SK-N-SH treated with all-trans-retinoic acid at 6 μM for 48 hours (cell line): ENCODE measurements at regions not wholly inside any gene's neighbourhood (a gene's known extent, or its start where the extent isn't known, plus 50 kb on each side); places are given as distances from the start of the nearest gene placed in this dataset.

Experiments
- ARNTL ChIP-seq: fragments of 450-650 bp; formaldehyde crosslinking; IDR thresholded peaks from 2 replicates; pipeline ENCODE4 v1.5.0; 2020; ENCODE audit warnings: low read depth, mild to moderate bottlenecking, moderate library complexity, borderline replicate concordance
- BACH2 ChIP-seq: fragments of 250-450 bp; sonication (Bioruptor Pico); IDR thresholded peaks from 2 replicates; pipeline ENCODE4 v1.9.0; 2021; ENCODE audit warnings: mild to moderate bottlenecking, borderline replicate concordance
- CSDC2 ChIP-seq: fragments of 250-450 bp; sonication (Bioruptor Pico); IDR thresholded peaks from 2 replicates; pipeline ENCODE4 v1.5.0; 2020; ENCODE audit warnings: mild to moderate bottlenecking, moderate library complexity
- CSRNP3 ChIP-seq: fragments of 250-450 bp; sonication (Bioruptor Pico); IDR thresholded peaks from 2 replicates; pipeline ENCODE4 v1.5.1; 2021; ENCODE audit warnings: mild to moderate bottlenecking, moderate library complexity
- GLIS3 ChIP-seq: fragments of 250-450 bp; sonication (Bioruptor Pico); IDR thresholded peaks from 2 replicates; pipeline ENCODE4 v1.5.0; 2020; ENCODE audit warnings: mild to moderate bottlenecking, moderate library complexity
- ISL1 ChIP-seq: fragments of 250-450 bp; sonication (Bioruptor Pico); IDR thresholded peaks from 2 replicates; pipeline ENCODE4 v2.1.2; 2022; ENCODE audit warnings: mild to moderate bottlenecking, moderate library complexity
- OSR1 ChIP-seq: fragments of 250-450 bp; sonication (Bioruptor Pico); IDR thresholded peaks from 2 replicates; pipeline ENCODE4 v1.8.0; 2022; ENCODE audit warnings: moderate library complexity, mild to moderate bottlenecking, inconsistent platforms
- PATZ1 ChIP-seq: fragments of 250-450 bp; sonication (Bioruptor Pico); IDR thresholded peaks from 2 replicates; pipeline ENCODE4 v1.8.0; 2020; ENCODE audit warnings: mild to moderate bottlenecking, moderate library complexity, borderline replicate concordance
- PPARA ChIP-seq: fragments of 250-450 bp; sonication (Bioruptor Pico); IDR thresholded peaks from 2 replicates; pipeline ENCODE4 v1.5.0; 2020; ENCODE audit warnings: mild to moderate bottlenecking, borderline replicate concordance
- RARB ChIP-seq: fragments of 250-450 bp; sonication (Bioruptor Pico); IDR thresholded peaks from 2 replicates; pipeline ENCODE4 v1.8.0; 2021; ENCODE audit warnings: mild to moderate bottlenecking, moderate library complexity
- TOX ChIP-seq: fragments of 250-450 bp; sonication (Bioruptor Pico); IDR thresholded peaks from 2 replicates; pipeline ENCODE4 v1.8.0; 2021; ENCODE audit warnings: mild to moderate bottlenecking, moderate library complexity, borderline replicate concordance
- ZFP3 ChIP-seq: fragments of 250-450 bp; sonication (Bioruptor Pico); IDR thresholded peaks from 2 replicates; pipeline ENCODE4 v1.5.0; 2020; ENCODE audit warnings: mild to moderate bottlenecking, moderate library complexity
- ZNF565 ChIP-seq: fragments of 450-650 bp; formaldehyde crosslinking; conservative IDR thresholded peaks from 2 replicates; pipeline ENCODE4 v1.5.0; 2020; ENCODE audit warnings: low read depth, mild to moderate bottlenecking, moderate library complexity
- TF ChIP-seq, protein P1 (sequence below): fragments of 250-450 bp; sonication (Bioruptor Pico); IDR thresholded peaks from 2 replicates; pipeline ENCODE4 v1.5.1; 2020; ENCODE audit warnings: low read depth, mild to moderate bottlenecking, moderate library complexity

DNA sequence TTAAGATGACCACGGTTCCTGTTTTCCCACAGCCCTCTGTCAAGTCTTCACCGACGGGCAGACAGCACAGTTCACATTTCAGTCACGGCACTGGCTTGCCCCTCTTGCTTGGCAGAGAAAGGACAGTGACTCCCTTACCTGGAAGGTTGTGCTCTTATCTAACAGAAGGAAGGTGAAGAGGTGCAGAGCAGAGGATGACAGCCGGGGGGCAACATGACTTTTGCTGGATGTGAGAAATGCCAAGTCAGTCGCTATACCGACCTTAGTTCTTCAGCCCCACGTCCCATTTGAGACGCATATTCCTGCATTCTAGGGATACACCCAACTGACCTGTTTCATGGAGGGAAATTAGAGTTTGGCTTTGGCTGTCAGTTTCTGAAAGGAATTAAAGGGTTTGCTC, 492.3 kb downstream of the NPIPA7 start:
- TF ChIP-seq CSDC2 (CRISPR knock-in tag) (no peak), ARNTL (CRISPR knock-in tag) (no peak), ZFP3 (no peak), GLIS3 (CRISPR knock-in tag) (no peak), CSRNP3 (CRISPR knock-in tag) (no peak), PATZ1 (CRISPR knock-in tag) (no peak), ISL1 (CRISPR knock-in tag) (no peak), BACH2 (no peak), OSR1 (no peak), ZNF565 (CRISPR knock-in tag) (no peak), RARB (CRISPR knock-in tag) (no peak), TOX (no peak), PPARA (CRISPR knock-in tag) (no peak)
- TF ChIP-seq, protein P1, sequence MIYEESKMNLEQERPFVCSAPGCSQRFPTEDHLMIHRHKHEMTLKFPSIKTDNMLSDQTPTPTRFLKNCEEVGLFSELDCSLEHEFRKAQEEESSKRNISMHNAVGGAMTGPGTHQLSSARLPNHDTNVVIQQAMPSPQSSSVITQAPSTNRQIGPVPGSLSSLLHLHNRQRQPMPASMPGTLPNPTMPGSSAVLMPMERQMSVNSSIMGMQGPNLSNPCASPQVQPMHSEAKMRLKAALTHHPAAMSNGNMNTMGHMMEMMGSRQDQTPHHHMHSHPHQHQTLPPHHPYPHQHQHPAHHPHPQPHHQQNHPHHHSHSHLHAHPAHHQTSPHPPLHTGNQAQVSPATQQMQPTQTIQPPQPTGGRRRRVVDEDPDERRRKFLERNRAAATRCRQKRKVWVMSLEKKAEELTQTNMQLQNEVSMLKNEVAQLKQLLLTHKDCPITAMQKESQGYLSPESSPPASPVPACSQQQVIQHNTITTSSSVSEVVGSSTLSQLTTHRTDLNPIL = no peak
